Thoracic aorta (tissue), 2 donors: ENCODE measurements at regions not wholly inside any gene's neighbourhood (a gene's known extent, or its start where the extent isn't known, plus 50 kb on each side); places are given as distances from the start of the nearest gene placed in this dataset.

Experiments
- ATAC-seq: fragments of 150-250 bp; one replicate; pipeline ENCODE4 v1.8.0; 2017; ENCODE audit warnings: low read depth; ENCODE audit not compliant: insufficient number of reproducible peaks, low FRiP score
- DNase-seq: peaks from one replicate; pipeline ENCODE4 v3.0.0-alpha.2; 2020; ENCODE audit warnings: low spot score
- H3K27ac ChIP-seq, 2 donors: fragments of 200-600 bp; sonication (generic); 1 replicate in 1 of 2; 2 replicates in 1 of 2; pipeline ENCODE4 v1.5.1; 2016; ENCODE audit warnings: mild to moderate bottlenecking in 2 of 2, moderate library complexity in 2 of 2
- H3K27me3 ChIP-seq: fragments of 200-600 bp; sonication (generic); replicated peaks from 2 replicates; pipeline ENCODE4 v1.6.0; 2016; ENCODE audit warnings: mild to moderate bottlenecking; ENCODE audit not compliant: insufficient read depth
- H3K36me3 ChIP-seq: fragments of 200-600 bp; sonication (generic); one replicate; pipeline ENCODE4 v1.5.1; 2016
- H3K4me1 ChIP-seq, 2 donors: fragments of 200-600 bp; sonication (generic); 1 replicate in 1 of 2; 2 replicates in 1 of 2; pipeline versions ENCODE4 v1.5.1 to v1.6.0; 2016; ENCODE audit warnings: low read depth in 2 of 2, mild to moderate bottlenecking in 1 of 2; ENCODE audit not compliant: control insufficient read depth in 1 of 2
- H3K4me3 ChIP-seq: fragments of 200-600 bp; sonication (generic); 2 replicates; pipeline ENCODE4 v1.5.1; 2016; ENCODE audit warnings: mild to moderate bottlenecking
- H3K9me3 ChIP-seq: fragments of 200-600 bp; sonication (generic); 2 replicates; pipeline ENCODE4 v1.5.1; 2016
- TF ChIP-seq, protein P1 (sequence below): fragments of 200-600 bp; sonication (generic); IDR thresholded peaks from one replicate; pipeline ENCODE4 v1.5.1; 2019; ENCODE audit warnings: antibody characterized with exemption

DNA sequence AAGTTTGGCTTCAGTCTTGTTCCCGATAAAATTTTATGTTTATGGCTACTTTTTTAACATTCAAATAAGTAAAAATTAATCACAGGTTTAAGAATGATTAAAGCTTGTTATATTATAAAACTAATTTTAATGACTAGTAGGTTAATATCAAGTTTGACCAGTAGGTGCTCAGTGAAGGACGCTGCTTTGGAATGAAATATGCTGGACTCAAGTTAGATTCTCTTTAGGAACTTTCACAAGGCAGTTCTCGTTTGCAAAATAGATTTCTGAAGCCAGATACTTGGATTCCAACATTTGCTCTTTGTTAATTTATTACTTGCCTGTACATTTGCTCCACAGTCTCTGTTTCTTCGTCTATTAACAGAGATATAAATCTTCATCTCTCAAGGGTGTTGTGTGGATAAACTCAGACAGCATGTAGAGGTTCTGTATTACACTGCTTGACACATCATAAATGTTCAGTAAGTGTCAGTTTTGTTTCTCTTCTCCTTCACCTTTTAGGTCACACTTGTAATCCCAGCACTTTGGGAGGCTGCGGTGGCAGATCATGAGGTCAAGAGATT is 432.8 kb upstream of the CHRM3 start:
- no peaks in the 10 kb centered on the region for H3K4me1 ChIP-seq
- H3K36me3 ChIP-seq: no peaks in the 10 kb centered on the region
- ATAC-seq: no peak
- no peaks in the 10 kb centered on the region for H3K27me3 ChIP-seq
- no peak for DNase-seq
- no peak overlapping the region for H3K27ac ChIP-seq
- H3K4me3 ChIP-seq: no peak overlapping the region
- H3K9me3 ChIP-seq: no peaks in the 10 kb centered on the region
- TF ChIP-seq, protein P1, sequence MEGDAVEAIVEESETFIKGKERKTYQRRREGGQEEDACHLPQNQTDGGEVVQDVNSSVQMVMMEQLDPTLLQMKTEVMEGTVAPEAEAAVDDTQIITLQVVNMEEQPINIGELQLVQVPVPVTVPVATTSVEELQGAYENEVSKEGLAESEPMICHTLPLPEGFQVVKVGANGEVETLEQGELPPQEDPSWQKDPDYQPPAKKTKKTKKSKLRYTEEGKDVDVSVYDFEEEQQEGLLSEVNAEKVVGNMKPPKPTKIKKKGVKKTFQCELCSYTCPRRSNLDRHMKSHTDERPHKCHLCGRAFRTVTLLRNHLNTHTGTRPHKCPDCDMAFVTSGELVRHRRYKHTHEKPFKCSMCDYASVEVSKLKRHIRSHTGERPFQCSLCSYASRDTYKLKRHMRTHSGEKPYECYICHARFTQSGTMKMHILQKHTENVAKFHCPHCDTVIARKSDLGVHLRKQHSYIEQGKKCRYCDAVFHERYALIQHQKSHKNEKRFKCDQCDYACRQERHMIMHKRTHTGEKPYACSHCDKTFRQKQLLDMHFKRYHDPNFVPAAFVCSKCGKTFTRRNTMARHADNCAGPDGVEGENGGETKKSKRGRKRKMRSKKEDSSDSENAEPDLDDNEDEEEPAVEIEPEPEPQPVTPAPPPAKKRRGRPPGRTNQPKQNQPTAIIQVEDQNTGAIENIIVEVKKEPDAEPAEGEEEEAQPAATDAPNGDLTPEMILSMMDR: no peak

DNA sequence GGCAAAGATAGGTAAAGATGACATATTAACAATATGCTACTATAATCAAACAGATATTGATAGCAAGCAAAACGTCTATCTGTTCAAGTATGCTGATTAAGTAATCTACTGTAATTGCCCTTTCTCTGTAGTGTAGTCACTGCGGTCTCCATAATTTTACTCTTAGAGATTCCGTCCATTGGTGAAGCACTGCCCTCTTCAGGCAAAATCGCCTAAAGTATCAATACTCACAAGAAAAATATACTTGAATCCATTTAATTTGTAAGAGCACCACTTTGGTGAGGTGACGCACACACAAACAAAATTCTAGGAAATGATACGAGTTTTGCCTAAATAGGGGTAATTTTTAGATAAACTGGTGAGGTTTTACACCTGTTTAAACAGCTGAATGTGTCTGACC is 434.6 kb upstream of the CHRM3 start:
- Histone ChIP-seq H3K36me3 (no peaks in the 10 kb centered on the region), H3K9me3 (no peaks in the 10 kb centered on the region), H3K27me3 (no peaks in the 10 kb centered on the region), H3K4me1 (no peaks in the 10 kb centered on the region), H3K4me3 (no peak overlapping the region), H3K27ac (no peak overlapping the region)
- no peak for ATAC-seq
- TF ChIP-seq, protein P1: no peak
- no peak for DNase-seq

DNA sequence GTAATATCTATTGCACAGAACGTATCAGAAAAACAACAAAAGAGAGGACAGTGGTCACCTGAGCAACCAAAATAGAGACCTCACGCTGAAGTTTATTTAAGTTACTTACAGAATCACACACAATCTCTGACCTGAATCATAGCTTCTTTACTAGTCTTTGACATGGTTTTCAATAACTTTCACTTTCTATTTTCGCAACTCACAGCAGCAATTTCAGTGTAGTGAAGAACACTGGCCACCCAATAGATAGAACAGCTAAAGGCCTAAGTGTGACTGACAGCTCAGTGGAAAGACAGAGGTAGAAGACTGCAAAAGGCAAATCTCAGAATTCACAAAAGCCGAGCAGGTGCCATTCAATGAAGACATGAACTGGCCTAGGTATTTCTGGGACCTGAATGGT is 435.6 kb upstream of the CHRM3 start:
- ATAC-seq (no peak), DNase-seq (no peak)
- no peaks in the 10 kb centered on the region for H3K4me1 ChIP-seq
- no peaks in the 10 kb centered on the region for H3K27me3 ChIP-seq
- H3K9me3 ChIP-seq: no peaks in the 10 kb centered on the region
- TF ChIP-seq, protein P1: no peak
- no peak overlapping the region for H3K4me3 ChIP-seq
- H3K36me3 ChIP-seq: no peaks in the 10 kb centered on the region
- no peak overlapping the region for H3K27ac ChIP-seq

DNA sequence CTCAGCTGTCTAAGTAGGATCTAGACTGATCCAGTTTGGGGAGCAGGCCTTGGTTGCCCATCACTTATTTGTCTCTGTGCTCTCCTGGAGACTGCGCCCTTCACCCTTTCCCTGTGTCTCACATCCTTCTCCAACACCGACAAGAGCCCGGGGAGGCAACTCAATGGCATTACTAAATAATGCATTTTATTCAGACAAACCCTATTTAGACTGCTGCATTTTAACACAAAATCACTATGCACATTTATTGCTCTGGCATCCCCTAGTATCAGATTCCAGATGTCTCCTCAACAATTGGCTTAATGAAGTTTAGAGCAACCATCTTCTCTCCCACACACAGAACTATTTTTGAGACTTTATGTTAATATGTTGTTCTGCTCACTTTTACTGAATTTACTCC is 436.4 kb upstream of the CHRM3 start:
- DNase-seq: no peak
- H3K36me3 ChIP-seq: no peaks in the 10 kb centered on the region
- no peaks in the 10 kb centered on the region for H3K27me3 ChIP-seq
- no peak overlapping the region for H3K4me3 ChIP-seq
- TF ChIP-seq, protein P1: no peak
- H3K27ac ChIP-seq: no peak overlapping the region
- H3K9me3 ChIP-seq: no peaks in the 10 kb centered on the region
- no peak for ATAC-seq
- no peaks in the 10 kb centered on the region for H3K4me1 ChIP-seq

DNA sequence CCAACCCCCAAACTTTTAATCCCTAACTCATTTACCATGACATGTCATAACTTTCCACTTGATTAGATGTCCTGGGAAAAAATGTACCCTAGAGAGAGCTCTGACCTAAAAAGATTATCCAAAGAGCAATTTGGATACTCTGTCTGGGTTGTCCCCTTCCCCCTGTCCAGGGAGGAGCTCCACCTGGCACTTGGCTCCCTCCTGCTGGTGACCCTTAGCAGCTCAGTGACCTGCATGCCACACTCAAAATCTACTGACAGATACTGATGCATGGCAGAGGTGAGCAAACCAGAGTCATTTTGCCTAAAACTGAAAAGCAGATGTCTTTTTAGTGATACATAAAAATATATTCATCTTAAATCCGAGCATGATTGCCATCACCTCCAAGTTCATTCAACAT is 442.3 kb upstream of the CHRM3 start:
- no peaks in the 10 kb centered on the region for H3K27me3 ChIP-seq
- no peak overlapping the region for H3K4me3 ChIP-seq
- no peaks in the 10 kb centered on the region for H3K4me1 ChIP-seq
- no peak for ATAC-seq
- H3K36me3 ChIP-seq: no peaks in the 10 kb centered on the region
- H3K9me3 ChIP-seq: no peaks in the 10 kb centered on the region
- TF ChIP-seq, protein P1: no peak
- DNase-seq: no peak
- H3K27ac ChIP-seq: no peak overlapping the region
